IMR-90 (cell line): ENCODE measurements at regions not wholly inside any gene's neighbourhood (a gene's known extent, or its start where the extent isn't known, plus 50 kb on each side); places are given as distances from the start of the nearest gene placed in this dataset.

Experiments
- ATAC-seq: fragments of 200-7000 bp; cut with Tn5 transposase; 2 replicates; pipeline ENCODE4 v1.9.1; 2020; ENCODE audit warnings: low read depth, mild to moderate bottlenecking, moderate library complexity
- BruUV-seq: library from RNA; stranded (reverse); fragments of 400-500 nt; replicated peaks from 2 replicates; lab custom pipeline; 2021; lab: Mats Ljungman, UMichigan
- CTCF ChIA-PET: fragments of 300-600 bp; formaldehyde crosslinking; extraction: SDS; loops from one replicate; lab custom pipeline; 2021; ENCODE audit warnings: antibody characterized with exemption; lab: Yijun Ruan, JAX
- POLR2A ChIA-PET: fragments of 300-600 bp; sonication (Branson Sonifier 250); formaldehyde crosslinking; loops from one replicate; lab custom pipeline; 2022; ENCODE audit warnings: antibody characterized with exemption; ENCODE audit not compliant: unreplicated experiment; lab: Charles Lee
- DNase-seq: peaks from one replicate; pipeline ENCODE4 v3.0.0; 2013
- H2AFZ ChIP-seq: replicated peaks from 2 replicates; pipeline ENCODE3; 2013; ENCODE audit warnings: low read length, mild to moderate bottlenecking; ENCODE audit not compliant: poor library complexity
- H2AK5ac ChIP-seq: 2 replicates; pipeline ENCODE4 v1.6.1; 2013; ENCODE audit warnings: low read depth, low read length, inconsistent platforms
- H2AK9ac ChIP-seq: replicated peaks from 2 replicates; pipeline ENCODE3; 2013; ENCODE audit warnings: mild to moderate bottlenecking, low read depth, low read length, moderate library complexity; ENCODE audit not compliant: poor library complexity
- H2BK120ac ChIP-seq: 2 replicates; pipeline ENCODE4 v1.6.1; 2013; ENCODE audit warnings: low read depth, low read length, inconsistent platforms
- H2BK15ac ChIP-seq: 3 replicates; pipeline ENCODE4 v1.6.1; 2013; ENCODE audit warnings: low read depth, low read length, inconsistent platforms
- H2BK20ac ChIP-seq: 2 replicates; pipeline ENCODE4 v1.6.1; 2013; ENCODE audit warnings: low read depth, mild to moderate bottlenecking, inconsistent platforms, low read length, moderate library complexity
- H2BK5ac ChIP-seq: 2 replicates; pipeline ENCODE4 v1.6.1; 2013; ENCODE audit warnings: mild to moderate bottlenecking, low read depth, low read length, inconsistent platforms; ENCODE audit not compliant: poor library complexity, severe bottlenecking
- H3K14ac ChIP-seq: replicated peaks from 2 replicates; pipeline ENCODE4 v1.6.1; 2013; ENCODE audit warnings: low read depth, low read length, inconsistent platforms
- H3K18ac ChIP-seq: 2 replicates; pipeline ENCODE4 v1.6.1; 2013; ENCODE audit warnings: low read depth, low read length, control low read depth
- H3K23ac ChIP-seq: 2 replicates; pipeline ENCODE4 v1.6.1; 2013; ENCODE audit warnings: low read depth, low read length, inconsistent platforms
- H3K27ac ChIP-seq: 2 replicates; pipeline ENCODE4 v1.5.1; 2013; ENCODE audit warnings: mild to moderate bottlenecking, control low read depth, low read length; ENCODE audit not compliant: insufficient read depth
- H3K27me3 ChIP-seq: 2 replicates; pipeline ENCODE4 v1.6.1; 2013; ENCODE audit warnings: low read length; ENCODE audit not compliant: control insufficient read depth, insufficient read depth
- H3K36me3 ChIP-seq: 2 replicates; pipeline ENCODE4 v1.6.1; 2013; ENCODE audit warnings: low read length, mixed read lengths; ENCODE audit not compliant: control insufficient read depth, insufficient read depth
- H3K4ac ChIP-seq: 2 replicates; pipeline ENCODE4 v1.6.1; 2013; ENCODE audit warnings: low read depth, low read length, inconsistent platforms
- H3K4me1 ChIP-seq: 2 replicates; pipeline ENCODE4 v1.6.1; 2013; ENCODE audit warnings: low read length, mixed read lengths; ENCODE audit not compliant: control insufficient read depth, insufficient read depth
- H3K4me2 ChIP-seq: 2 replicates; pipeline ENCODE4 v1.6.1; 2013; ENCODE audit warnings: low read depth, mild to moderate bottlenecking, control low read depth, low read length, moderate library complexity
- H3K4me3 ChIP-seq: 2 replicates; pipeline ENCODE4 v1.5.1; 2013; ENCODE audit warnings: low read depth, mild to moderate bottlenecking, control low read depth, low read length, moderate library complexity; ENCODE audit not compliant: insufficient read depth
- H3K56ac ChIP-seq: 2 replicates; pipeline ENCODE4 v1.6.1; 2013; ENCODE audit warnings: low read length, inconsistent platforms; ENCODE audit not compliant: insufficient read depth; ENCODE audit errors: extremely low read depth
- H3K79me1 ChIP-seq, 2 experiments: 2 replicates each; pipeline ENCODE4 v1.6.1; 2013; ENCODE audit warnings: low read length in 2 of 2, inconsistent platforms in 1 of 2, low read depth in 1 of 2
- H3K9ac ChIP-seq: 2 replicates; pipeline ENCODE4 v1.6.1; 2013; ENCODE audit warnings: low read depth, low read length, control low read depth
- H3K9me1 ChIP-seq: 2 replicates; pipeline ENCODE4 v1.6.1; 2013; ENCODE audit warnings: low read length, inconsistent platforms; ENCODE audit not compliant: insufficient read depth
- H3K9me3 ChIP-seq: 2 replicates; pipeline ENCODE4 v1.6.1; 2013; ENCODE audit warnings: low read length; ENCODE audit not compliant: control insufficient read depth, insufficient read depth
- H4K20me1 ChIP-seq: 2 replicates; pipeline ENCODE4 v1.6.1; 2013; ENCODE audit warnings: low read length, inconsistent platforms; ENCODE audit not compliant: insufficient read depth
- H4K5ac ChIP-seq: 2 replicates; pipeline ENCODE4 v1.6.1; 2013; ENCODE audit warnings: mild to moderate bottlenecking, low read depth, low read length, control low read depth
- H4K8ac ChIP-seq, 2 experiments: 2 replicates each; pipeline ENCODE4 v1.6.1; 2013; ENCODE audit warnings: low read depth in 2 of 2, low read length in 2 of 2, control low read depth in 1 of 2, inconsistent platforms in 1 of 2
- H4K91ac ChIP-seq: 2 replicates; pipeline ENCODE4 v1.6.1; 2013; ENCODE audit warnings: low read depth, low read length, inconsistent platforms; ENCODE audit not compliant: insufficient read depth
- BHLHE40 ChIP-seq: fragments of 150-350 bp; IDR thresholded peaks from 2 replicates; pipeline ENCODE4 v1.6.1; 2016; ENCODE audit warnings: mild to moderate bottlenecking, low read depth, low read length
- CEBPB ChIP-seq: IDR thresholded peaks from 2 replicates; pipeline ENCODE4 v1.6.1; 2012; ENCODE audit warnings: low read depth, low read length, improper control_type of control experiment
- CHD1 ChIP-seq: IDR thresholded peaks from 2 replicates; pipeline ENCODE4 v1.6.1; 2012; ENCODE audit warnings: low read depth, low read length, improper control_type of control experiment
- CTCF ChIP-seq: conservative IDR thresholded peaks from 2 replicates; pipeline ENCODE4 v1.5.1; 2012; ENCODE audit warnings: mild to moderate bottlenecking, low read depth, low read length, improper control_type of control experiment
- ELK1 ChIP-seq: fragments of 150-350 bp; IDR thresholded peaks from 2 replicates; pipeline ENCODE4 v1.6.1; 2016; ENCODE audit warnings: low read depth, mild to moderate bottlenecking, low read length, moderate library complexity, borderline replicate concordance
- FOS ChIP-seq: fragments of 150-350 bp; IDR thresholded peaks from 2 replicates; pipeline ENCODE4 v1.6.1; 2016; ENCODE audit warnings: low read depth, low read length
- MAFK ChIP-seq: IDR thresholded peaks from 2 replicates; pipeline ENCODE4 v1.6.1; 2012; ENCODE audit warnings: low read depth, low read length, improper control_type of control experiment
- MAZ ChIP-seq: IDR thresholded peaks from 2 replicates; pipeline ENCODE4 v1.6.1; 2012; ENCODE audit warnings: low read depth, mild to moderate bottlenecking, low read length, improper control_type of control experiment, moderate library complexity, borderline replicate concordance
- MXI1 ChIP-seq: IDR thresholded peaks from 2 replicates; pipeline ENCODE4 v1.6.1; 2012; ENCODE audit warnings: low read depth, mild to moderate bottlenecking, low read length, moderate library complexity, borderline replicate concordance
- NFE2L2 ChIP-seq: fragments of 150-350 bp; IDR thresholded peaks from 2 replicates; pipeline ENCODE4 v1.6.1; 2016; ENCODE audit warnings: low read depth, mild to moderate bottlenecking, low read length
- POLR2A ChIP-seq: IDR thresholded peaks from 2 replicates; pipeline ENCODE4 v1.6.1; 2012; ENCODE audit warnings: mild to moderate bottlenecking, low read depth, low read length
- RAD21 ChIP-seq: IDR thresholded peaks from 2 replicates; pipeline ENCODE4 v1.6.1; 2012; ENCODE audit warnings: low read length, improper control_type of control experiment
- RCOR1 ChIP-seq: IDR thresholded peaks from 2 replicates; pipeline ENCODE4 v1.6.1; 2012; ENCODE audit warnings: mild to moderate bottlenecking, low read length, improper control_type of control experiment; ENCODE audit not compliant: insufficient replicate concordance
- RFX5 ChIP-seq: IDR thresholded peaks from 2 replicates; pipeline ENCODE4 v1.8.0; 2012; ENCODE audit warnings: low read depth, mild to moderate bottlenecking, low read length, moderate library complexity
- SMC3 ChIP-seq: fragments of 150-350 bp; IDR thresholded peaks from 2 replicates; pipeline ENCODE4 v1.6.1; 2016; ENCODE audit warnings: low read depth, mild to moderate bottlenecking, antibody characterized with exemption, low read length, moderate library complexity
- WGBS, 2 experiments: methylation state at CpG; one replicate each; pipeline versions ENCODE4 v1.1.5 to v1.1.7; 2013; ENCODE audit warnings: missing lambda C conversion rate in 2 of 2; ENCODE audit not compliant: insufficient read length in 1 of 2; ENCODE audit errors: extremely low coverage in 2 of 2; 5-methylcytosine and 5-hydroxymethylcytosine counted together
- dilution Hi-C: fragments of 300-500 bp; cut with HindIII; formaldehyde crosslinking; loops from one replicate; pipeline ENCODE4 v1.14.3; 2018; ENCODE audit warnings: low sequenced_read_pairs; ENCODE audit not compliant: unreplicated experiment
- in situ Hi-C: fragments of 300-500 bp; cut with MboI; formaldehyde crosslinking; loops from 3 replicates; pipeline ENCODE4 v1.14.3; 2019; ENCODE audit warnings: low sequenced_read_pairs, inconsistent platforms, mixed read lengths
- intact Hi-C: fragments of 100-400 bp; cut with micrococcal nuclease; formaldehyde crosslinking; loops from 2 replicates; pipeline ENCODE4 v1.10.0; 2022
- TF ChIP-seq, protein P1 (sequence below): fragments of 150-350 bp; IDR thresholded peaks from 2 replicates; pipeline ENCODE4 v1.6.1; 2017; ENCODE audit warnings: mild to moderate bottlenecking, antibody characterized with exemption, low read length, low read depth

DNA sequence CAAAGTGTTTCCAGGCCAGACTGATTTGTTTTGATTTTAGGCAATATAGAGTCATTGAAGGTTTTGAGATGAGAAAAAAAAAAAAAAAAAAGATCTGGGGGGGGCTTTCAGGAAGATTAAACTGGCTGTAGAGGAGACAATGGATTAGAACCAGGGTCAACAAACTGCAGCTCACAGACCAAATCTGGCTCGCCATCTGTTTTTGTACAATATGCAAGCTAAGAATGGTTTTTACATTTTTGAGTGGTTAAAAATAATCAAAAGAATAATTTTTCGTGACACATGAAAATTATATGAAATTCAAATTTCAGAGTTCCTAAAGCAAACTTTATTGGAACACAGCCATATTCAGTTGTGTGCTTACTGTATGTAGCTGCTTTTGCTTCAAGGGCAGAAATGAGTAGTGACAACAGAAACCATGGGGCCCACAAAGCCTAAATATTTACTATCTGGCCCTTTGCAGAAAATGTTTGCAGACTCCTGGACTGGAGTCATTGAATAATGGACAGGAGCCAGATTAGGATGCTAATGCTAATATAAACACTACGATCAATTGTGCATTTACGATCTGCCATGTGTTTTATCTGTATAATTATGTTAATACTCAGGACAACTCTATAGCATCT, 375.7 kb upstream of the DAB1 start:
- ChIA-PET CTCF (no interaction called here), POLR2A (no interaction called here)
- H2AFZ ChIP-seq, result no peak overlapping the region
- no peaks in the 10 kb centered on the region for H3K4me1 ChIP-seq
- no peaks in the 10 kb centered on the region for H3K79me1 ChIP-seq
- no peak overlapping the region for H2BK20ac ChIP-seq
- no peaks in the 10 kb centered on the region for H3K9me3 ChIP-seq
- dilution Hi-C loops, result no loop called here
- no peak overlapping the region for H2BK15ac ChIP-seq
- no peak overlapping the region for H3K9ac ChIP-seq
- TF ChIP-seq CTCF (no peak), FOS (no peak), MAFK (no peak), ELK1 (no peak), CHD1 (no peak), NFE2L2 (no peak), SMC3 (no peak), MAZ (no peak), MXI1 (no peak), RAD21 (no peak), RFX5 (no peak), CEBPB (no peak), RCOR1 (no peak), BHLHE40 (no peak), POLR2A (no peak)
- TF ChIP-seq, protein P1, sequence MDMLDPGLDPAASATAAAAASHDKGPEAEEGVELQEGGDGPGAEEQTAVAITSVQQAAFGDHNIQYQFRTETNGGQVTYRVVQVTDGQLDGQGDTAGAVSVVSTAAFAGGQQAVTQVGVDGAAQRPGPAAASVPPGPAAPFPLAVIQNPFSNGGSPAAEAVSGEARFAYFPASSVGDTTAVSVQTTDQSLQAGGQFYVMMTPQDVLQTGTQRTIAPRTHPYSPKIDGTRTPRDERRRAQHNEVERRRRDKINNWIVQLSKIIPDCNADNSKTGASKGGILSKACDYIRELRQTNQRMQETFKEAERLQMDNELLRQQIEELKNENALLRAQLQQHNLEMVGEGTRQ, result no peak
- no peak overlapping the region for H2BK5ac ChIP-seq
- H2AK5ac ChIP-seq, result no peak overlapping the region
- H2BK120ac ChIP-seq, result no peak overlapping the region
- no peak overlapping the region for H3K4me2 ChIP-seq
- no peaks in the 10 kb centered on the region for H3K9me1 ChIP-seq
- in situ Hi-C loops, result no loop called here
- H3K14ac ChIP-seq, result no peak overlapping the region
- no peak overlapping the region for H3K4ac ChIP-seq
- no peak overlapping the region for H4K5ac ChIP-seq
- no peak overlapping the region for H3K18ac ChIP-seq
- no peak overlapping the region for H3K4me3 ChIP-seq
- H3K36me3 ChIP-seq, result no peaks in the 10 kb centered on the region
- DNase-seq, result no peak
- H4K20me1 ChIP-seq, result no peaks in the 10 kb centered on the region
- H3K56ac ChIP-seq, result no peak overlapping the region
- no peak overlapping the region for H3K27ac ChIP-seq
- intact Hi-C loops, result no loop called here
- no peak overlapping the region for H4K8ac ChIP-seq
- no peak overlapping the region for H2AK9ac ChIP-seq
- no peak for ATAC-seq
- H3K23ac ChIP-seq, result no peak overlapping the region
- WGBS, 2 experiments, result no CpG with 5 or more reads among the region's 4 CpGs
- no TSS peak for BruUV-seq
- no peak overlapping the region for H4K91ac ChIP-seq
- H3K27me3 ChIP-seq, result no peaks in the 10 kb centered on the region
